ENCODE measurements at regions not wholly inside any gene's neighbourhood (a gene's known extent, or its start where the extent isn't known, plus 50 kb on each side); places are given as distances from the start of the nearest gene placed in this dataset.

- DNase-seq (ENCODE audit: low read depth in 1 of 2, low spot score in 1 of 2), result no peak
- TF ChIP-seq POLR2AphosphoS5 (IDR thresholded peaks at IDR 0.05; ENCODE audit: low read depth), result no peak
- TF ChIP-seq SPI1 (IDR thresholded peaks at IDR 0.05; ENCODE audit: borderline replicate concordance, low read depth), result no peak
- TF ChIP-seq REST (IDR thresholded peaks at IDR 0.05; ENCODE audit: insufficient replicate concordance, low read depth), result no peak
- TF ChIP-seq CTCF (IDR thresholded peaks at IDR 0.05; ENCODE audit: insufficient read depth, low read length), result no peak
- TF ChIP-seq GABPA (IDR thresholded peaks at IDR 0.05; ENCODE audit: low read depth), result no peak
- no peak overlapping the region for H3K4me3 ChIP-seq (replicated peaks; ENCODE audit: insufficient read depth, low read length)
- no peak overlapping the region for H3K27ac ChIP-seq (replicated peaks)
- peaks cover 2% of the 10 kb centered on the region for H3K27me3 ChIP-seq (ENCODE audit: insufficient read depth, poor library complexity, severe bottlenecking)
Observed at GRCh38 chr5:5558638-5559527, 136.4 kb downstream of the ICE1 start.

- DNase-seq (ENCODE audit: low read depth in 1 of 2, low spot score in 1 of 2), result no peak
- TF ChIP-seq POLR2AphosphoS5 (IDR thresholded peaks at IDR 0.05; ENCODE audit: low read depth) (no peak), REST (IDR thresholded peaks at IDR 0.05; ENCODE audit: insufficient replicate concordance, low read depth) (no peak), CTCF (IDR thresholded peaks at IDR 0.05; ENCODE audit: insufficient read depth, low read length) (no peak), SPI1 (IDR thresholded peaks at IDR 0.05; ENCODE audit: borderline replicate concordance, low read depth) (no peak), GABPA (IDR thresholded peaks at IDR 0.05; ENCODE audit: low read depth) (no peak)
- Histone ChIP-seq H3K4me3 (replicated peaks; ENCODE audit: insufficient read depth, low read length) (no peak overlapping the region), H3K27ac (replicated peaks) (no peak overlapping the region), H3K27me3 (ENCODE audit: insufficient read depth, poor library complexity, severe bottlenecking) (no peaks in the 10 kb centered on the region)
Observed at GRCh38 chr5:5558102-5558501, 135.6 kb downstream of the ICE1 start.

GRCh38 chr5:5551499-5551898 is 129.0 kb downstream of the ICE1 start:
- Histone ChIP-seq H3K4me3 (replicated peaks; ENCODE audit: insufficient read depth, low read length) (no peak overlapping the region), H3K27me3 (ENCODE audit: insufficient read depth, poor library complexity, severe bottlenecking) (no peaks in the 10 kb centered on the region), H3K27ac (replicated peaks) (no peak overlapping the region)
- no peak for TF ChIP-seq POLR2AphosphoS5 (IDR thresholded peaks at IDR 0.05; ENCODE audit: low read depth)
- TF ChIP-seq SPI1 (IDR thresholded peaks at IDR 0.05; ENCODE audit: borderline replicate concordance, low read depth), result no peak
- TF ChIP-seq CTCF (IDR thresholded peaks at IDR 0.05; ENCODE audit: insufficient read depth, low read length), result no peak
- no peak for TF ChIP-seq REST (IDR thresholded peaks at IDR 0.05; ENCODE audit: insufficient replicate concordance, low read depth)
- TF ChIP-seq GABPA (IDR thresholded peaks at IDR 0.05; ENCODE audit: low read depth), result no peak
- DNase-seq (ENCODE audit: low read depth in 1 of 2, low spot score in 1 of 2), result no peak

All from HL-60 (cell line).